ENCODE measurements at regions not wholly inside any gene's neighbourhood (a gene's known extent, or its start where the extent isn't known, plus 50 kb on each side); places are given as distances from the start of the nearest gene placed in this dataset.

GRCh38 chr12:93944911-93945310, 203.5 kb upstream of the PLXNC1 start:
- no peak for DNase-seq

- no peak for DNase-seq
Measured at GRCh38 chr12:93946542-93947150, 201.7 kb upstream of the PLXNC1 start.

DNA sequence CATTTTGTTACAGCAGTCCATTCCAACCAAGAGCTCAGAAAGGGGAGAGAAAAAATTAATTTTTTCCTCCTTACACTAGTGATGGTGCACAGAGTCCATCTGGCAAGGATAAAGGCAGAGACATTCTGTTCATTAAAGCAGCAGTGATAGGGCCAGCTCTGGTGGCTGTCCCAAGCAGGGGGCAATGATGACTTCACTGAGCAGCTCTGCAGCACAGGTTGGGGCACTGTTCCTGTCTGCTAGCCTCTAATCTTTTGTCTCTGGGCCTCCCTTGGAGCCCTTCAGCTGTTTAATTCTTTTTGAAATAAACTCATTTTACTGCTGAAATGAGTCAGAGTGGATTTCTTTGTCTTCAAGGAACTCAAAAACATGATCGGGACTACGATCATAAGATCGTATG, 200.9 kb upstream of the PLXNC1 start:
- DNase-seq: no peak

DNA sequence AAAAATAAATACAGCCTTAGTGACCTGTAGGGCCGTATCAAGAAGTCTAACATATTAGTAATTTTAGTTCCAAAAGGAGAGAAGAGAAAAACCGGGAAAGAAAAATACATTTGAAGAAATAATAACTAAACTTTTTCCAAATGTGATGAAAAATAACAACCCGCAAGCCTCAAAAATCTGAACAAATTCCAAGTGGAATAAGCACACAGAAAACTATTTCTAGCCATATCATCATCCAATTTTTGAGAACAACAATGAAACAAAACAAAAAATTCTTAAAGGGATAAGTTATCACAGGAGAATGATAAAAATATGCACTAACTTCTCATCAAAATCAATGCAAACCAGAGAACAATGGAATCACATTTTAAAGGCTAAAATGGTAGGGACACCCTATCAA, 198.1 kb upstream of the PLXNC1 start:
- DNase-seq: no peak

DNA sequence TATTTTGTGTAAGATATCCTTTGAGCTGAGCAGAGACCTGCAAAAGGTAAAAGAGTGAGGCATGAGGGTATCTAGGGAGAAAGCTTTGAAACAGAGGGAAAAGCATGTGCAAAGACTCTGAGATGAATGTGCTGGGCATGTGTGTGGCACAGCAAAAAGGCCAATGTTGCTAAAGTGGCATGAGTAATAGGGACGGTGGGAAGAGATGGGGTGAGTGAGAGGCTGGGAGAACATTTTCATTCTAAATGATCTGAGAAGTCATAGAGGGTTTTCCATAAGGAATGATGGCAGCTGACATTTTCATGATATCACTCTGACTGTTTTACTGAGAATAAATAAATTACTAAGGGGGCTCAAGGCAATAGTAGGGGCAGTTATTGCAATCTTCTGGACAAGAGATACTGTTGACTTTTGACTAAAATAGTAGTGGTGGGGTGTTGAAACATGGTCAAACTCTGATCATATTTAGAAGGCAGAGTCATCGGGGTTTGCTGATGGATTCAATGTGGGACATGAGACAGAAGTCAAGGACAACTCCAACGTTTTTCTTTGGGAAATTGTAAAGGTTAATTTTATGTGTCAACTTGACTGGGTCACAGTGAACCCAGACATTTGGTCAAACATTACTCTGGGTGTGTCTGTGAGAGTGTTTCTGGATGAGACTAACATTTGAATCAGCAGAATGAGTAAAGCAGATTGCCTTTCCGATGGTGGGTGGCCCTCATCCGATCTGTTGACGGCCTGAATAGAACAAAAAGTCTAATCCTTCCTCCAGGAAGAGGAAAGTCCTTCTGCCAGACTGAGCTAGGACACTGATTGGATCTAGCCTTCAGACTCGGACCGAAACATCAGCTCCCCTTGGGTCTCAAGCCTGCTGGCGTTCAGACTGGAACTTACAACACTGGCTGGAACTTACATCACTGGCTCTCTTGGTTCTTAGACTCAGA, 193.9 kb upstream of the PLXNC1 start:
- DNase-seq: no peak

DNA sequence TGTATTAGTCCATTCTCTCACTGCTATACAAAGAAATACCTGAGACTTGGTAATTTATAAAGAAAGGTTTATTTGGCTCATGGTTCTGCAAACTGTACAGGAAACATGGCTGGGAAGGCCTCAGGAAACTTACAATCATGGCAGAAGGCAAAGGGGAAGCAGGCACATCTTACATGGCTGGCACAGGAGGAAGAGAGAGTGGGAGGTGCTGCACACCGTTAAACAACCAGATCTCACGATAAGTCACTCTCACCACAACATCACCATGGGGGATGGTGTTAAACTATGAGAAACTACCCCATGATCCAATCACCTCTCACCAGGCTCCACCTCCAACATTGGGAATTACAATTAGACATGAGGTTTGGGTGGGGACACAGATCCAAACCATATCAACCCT, 191.8 kb upstream of the PLXNC1 start:
- no peak for DNase-seq

DNA sequence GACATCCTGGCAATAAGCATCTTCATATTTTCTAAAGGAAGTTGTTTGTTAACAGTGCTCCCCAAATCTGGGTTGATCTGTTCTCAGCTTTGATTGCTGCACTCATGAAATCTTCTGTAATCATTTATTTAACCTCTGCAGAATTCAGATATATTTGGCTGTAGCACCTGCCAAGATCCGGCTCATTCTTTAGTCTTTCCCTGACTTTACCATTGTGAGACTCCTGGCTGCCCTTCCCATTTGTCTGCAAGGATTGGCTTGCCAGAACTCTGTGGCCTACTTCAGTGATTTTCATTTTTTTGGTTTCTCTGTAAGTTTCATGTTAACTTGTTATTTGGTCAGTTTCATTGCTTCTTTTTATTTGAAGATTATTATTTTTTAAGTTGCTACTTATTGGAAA, 191.2 kb upstream of the PLXNC1 start:
- no peak for DNase-seq

GRCh38 chr12:93957870-93958269, 190.5 kb upstream of the PLXNC1 start:
- DNase-seq: no peak

DNA sequence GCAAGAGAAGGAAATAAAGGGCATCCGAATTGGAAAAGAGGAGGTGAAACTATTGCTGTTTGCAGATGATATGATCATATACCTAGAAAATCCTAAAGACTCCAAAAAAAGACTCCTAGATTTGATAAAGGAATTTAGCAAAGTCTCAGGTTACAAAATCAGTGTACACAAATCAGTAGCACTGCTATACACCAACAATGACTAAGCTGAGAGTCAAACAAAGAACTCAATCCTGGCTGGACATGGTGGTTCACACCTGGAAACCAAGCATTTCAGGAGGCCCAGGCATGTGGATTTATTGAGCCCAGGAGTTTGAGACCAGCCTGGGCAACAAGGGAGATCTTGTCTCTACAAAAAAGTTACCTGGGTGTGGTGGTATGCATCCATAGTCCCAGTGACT, 188.7 kb upstream of the PLXNC1 start:
- no peak for DNase-seq

GRCh38 chr12:93960521-93960920, 187.9 kb upstream of the PLXNC1 start:
- no peak for DNase-seq

- no peak for DNase-seq
Measured at GRCh38 chr12:93962336-93962735, 186.0 kb upstream of the PLXNC1 start.

DNA sequence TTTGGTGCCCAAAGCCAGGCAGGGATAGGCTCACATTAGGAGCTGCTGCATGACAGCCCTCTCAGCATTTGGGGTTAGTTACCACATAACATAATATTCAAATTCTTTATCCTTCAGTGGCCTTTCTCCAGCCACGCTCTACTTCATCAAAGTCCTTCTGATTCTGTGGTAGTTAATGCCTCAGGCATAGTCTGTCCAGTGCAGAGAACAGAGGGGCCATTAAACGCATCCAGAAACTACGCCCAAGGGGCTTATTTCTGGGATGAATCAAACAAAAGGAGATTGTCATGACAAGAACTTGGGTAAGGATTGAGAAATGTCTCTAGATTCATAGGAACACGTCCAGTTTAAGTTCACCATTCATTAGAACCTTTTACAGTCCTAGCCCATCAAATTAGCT, 183.4 kb upstream of the PLXNC1 start:
- no peak for DNase-seq

- no peak for DNase-seq
Measured at GRCh38 chr12:93966516-93967133, 181.8 kb upstream of the PLXNC1 start.

DNA sequence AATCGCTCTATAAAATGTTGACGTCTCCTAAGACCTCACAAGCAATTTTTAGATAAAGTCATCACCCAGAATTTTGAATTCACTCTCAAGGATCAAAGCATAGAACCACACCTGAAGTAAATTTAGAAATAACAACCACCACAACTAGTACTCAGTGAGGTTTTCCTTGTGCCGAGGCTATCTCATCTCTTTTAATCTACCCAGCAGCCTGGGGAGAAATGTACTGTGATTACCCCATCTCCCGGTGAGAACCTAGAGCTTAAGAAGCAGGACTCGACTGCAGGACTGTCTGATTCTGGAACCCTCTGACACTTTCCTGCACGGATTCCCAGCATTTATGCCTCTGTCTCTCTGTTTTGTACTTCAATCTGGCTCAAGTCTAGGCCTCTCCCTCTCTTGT, 180.9 kb upstream of the PLXNC1 start:
- no peak for DNase-seq

DNA sequence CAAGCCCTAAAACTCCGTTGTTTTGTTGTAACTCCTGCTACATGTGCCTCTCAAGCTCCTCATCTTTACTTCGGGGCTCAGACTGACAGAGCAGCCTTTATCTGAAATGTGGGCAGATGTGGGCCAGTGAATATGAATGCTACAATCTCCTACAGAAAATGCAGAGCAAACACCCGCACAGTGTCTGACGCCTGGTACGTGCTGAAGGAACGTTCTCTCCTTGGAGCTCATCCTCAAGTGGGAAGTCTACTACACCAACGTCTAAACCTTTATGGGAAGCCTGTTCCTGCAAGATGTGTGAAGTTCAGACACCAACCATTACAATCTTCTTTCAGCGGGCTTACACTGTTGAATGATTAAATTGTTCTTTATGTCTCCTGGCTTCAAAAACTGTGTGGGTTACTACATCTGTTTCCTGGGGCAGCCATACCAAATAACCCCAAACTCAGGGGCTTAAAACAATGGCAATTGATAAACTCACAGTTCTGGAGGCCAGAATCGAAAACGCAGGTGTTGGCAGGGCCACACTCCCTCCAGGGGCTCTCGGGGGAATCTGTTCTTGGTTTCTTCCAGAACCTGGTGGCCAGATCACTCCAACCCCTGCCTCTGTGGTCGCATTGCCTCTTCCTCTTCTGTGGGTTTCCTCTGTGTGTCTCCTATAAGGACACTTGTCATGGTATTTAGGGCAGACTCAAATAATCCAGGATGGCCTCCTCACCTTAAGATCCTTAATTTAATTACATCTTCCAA, 179.7 kb upstream of the PLXNC1 start:
- DNase-seq: no peak

DNA sequence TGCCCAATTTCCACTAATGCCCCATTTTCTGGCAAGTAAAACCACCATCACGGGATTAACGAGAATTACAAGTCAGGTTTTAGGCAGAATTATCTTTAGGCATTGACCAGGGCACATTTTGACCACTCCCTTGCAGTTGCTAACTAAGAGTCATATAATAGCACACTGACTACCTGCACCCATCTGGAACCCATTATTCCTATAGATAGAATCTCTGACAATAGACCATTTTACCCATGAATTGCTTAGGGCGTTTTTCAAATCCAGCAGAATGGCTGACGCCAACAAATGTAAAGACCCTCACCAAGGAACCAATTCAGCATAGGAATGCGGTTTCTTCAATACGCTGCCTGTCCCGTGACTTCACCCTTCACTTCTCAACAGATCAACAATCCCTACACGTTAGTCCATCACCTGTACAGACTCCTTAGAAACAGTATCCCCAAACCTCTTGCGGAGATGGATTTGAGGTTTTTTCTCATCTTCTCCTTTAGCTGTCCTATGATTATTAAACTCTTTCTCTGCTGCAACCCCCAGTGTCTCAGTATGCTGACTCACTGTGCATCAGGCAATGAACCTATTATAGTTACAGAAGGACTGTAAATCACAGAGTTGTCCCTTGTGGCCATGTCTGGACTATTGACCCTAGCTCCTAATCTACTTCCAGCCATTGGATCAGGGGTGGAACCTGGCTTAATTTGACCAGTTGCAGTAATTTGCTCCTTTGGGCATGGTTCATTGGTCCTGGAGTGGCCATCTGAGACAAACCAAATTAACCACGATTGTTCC, 177.3 kb upstream of the PLXNC1 start:
- no peak for DNase-seq

GRCh38 chr12:93972411-93973208, 175.8 kb upstream of the PLXNC1 start:
- no peak for DNase-seq

GRCh38 chr12:93974252-93974651, 174.1 kb upstream of the PLXNC1 start:
- DNase-seq: no peak

DNA sequence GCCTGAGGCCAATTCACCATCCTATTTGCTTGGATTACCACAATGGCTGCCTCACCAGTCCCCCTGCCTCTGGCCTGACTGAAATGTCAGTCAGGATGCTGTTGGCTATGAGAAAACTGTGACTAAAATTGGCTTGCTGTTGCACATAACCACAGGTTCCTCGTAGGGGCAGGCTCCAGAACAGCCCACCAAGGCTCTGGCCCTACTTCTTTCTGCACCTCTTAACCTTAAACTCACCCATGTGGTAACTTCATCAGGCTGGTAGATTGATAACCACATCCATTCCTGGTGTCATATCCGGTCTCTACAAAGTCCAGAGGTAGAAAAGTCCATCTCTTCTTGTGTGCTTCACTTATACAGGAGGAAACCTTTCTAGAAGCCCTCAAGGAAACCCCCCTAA, 172.4 kb upstream of the PLXNC1 start:
- no peak for DNase-seq

DNA sequence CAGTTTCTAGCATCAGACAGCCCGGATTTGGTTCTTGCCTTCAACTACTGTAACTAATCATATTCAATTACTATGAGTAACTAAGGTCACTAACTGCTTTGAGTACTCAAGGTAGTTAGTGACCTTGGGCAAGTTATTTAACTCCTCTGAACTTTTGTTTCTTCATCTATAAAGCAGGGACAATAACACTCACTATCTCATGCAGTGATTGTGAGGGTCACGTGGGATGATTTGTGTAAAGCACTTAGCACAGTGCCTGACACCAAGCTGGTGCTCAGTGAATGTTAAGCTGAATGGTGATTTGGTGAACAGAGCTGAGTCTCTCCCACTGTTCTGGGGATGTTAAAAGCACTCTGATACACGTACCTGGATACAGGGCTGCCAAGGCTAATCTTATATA, 171.3 kb upstream of the PLXNC1 start:
- DNase-seq: no peak

- DNase-seq: no peak
Measured at GRCh38 chr12:93978553-93978952, 169.8 kb upstream of the PLXNC1 start.

- DNase-seq: no peak
Measured at GRCh38 chr12:93979189-93979588, 169.2 kb upstream of the PLXNC1 start.

Measured in NCI-H510A (cell line).